Hepatocyte (in vitro differentiated cells): ENCODE measurements at regions not wholly inside any gene's neighbourhood (a gene's known extent, or its start where the extent isn't known, plus 50 kb on each side); places are given as distances from the start of the nearest gene placed in this dataset.

ENCODE experiments used
- DNase-seq: peaks from one replicate; pipeline ENCODE4 v3.0.0-alpha.2; 2016; ENCODE audit warnings: low spot score
- H2AFZ ChIP-seq: fragments of 200-600 bp; sonication (generic); 2 replicates; pipeline ENCODE4 v1.6.0; 2016; ENCODE audit warnings: antibody characterized with exemption, mild to moderate bottlenecking
- H3K27ac ChIP-seq: fragments of 200-600 bp; sonication (generic); 2 replicates; pipeline ENCODE4 v1.5.1; 2016; ENCODE audit warnings: mild to moderate bottlenecking
- H3K27me3 ChIP-seq: fragments of 200-600 bp; sonication (generic); 2 replicates; pipeline ENCODE4 v1.6.1; 2016
- H3K36me3 ChIP-seq: fragments of 200-600 bp; sonication (generic); replicated peaks from 2 replicates; pipeline ENCODE4 v1.5.1; 2016; ENCODE audit warnings: low read depth; ENCODE audit not compliant: insufficient read depth
- H3K4me1 ChIP-seq: fragments of 200-600 bp; sonication (generic); 2 replicates; pipeline ENCODE4 v1.5.1; 2016; ENCODE audit warnings: mild to moderate bottlenecking, moderate library complexity; ENCODE audit not compliant: insufficient read depth
- H3K4me2 ChIP-seq: fragments of 200-600 bp; sonication (generic); 2 replicates; pipeline ENCODE4 v1.6.0; 2016
- H3K4me3 ChIP-seq: fragments of 200-600 bp; sonication (generic); 2 replicates; pipeline ENCODE4 v1.5.1; 2016; ENCODE audit warnings: mild to moderate bottlenecking
- H3K79me2 ChIP-seq: fragments of 200-600 bp; sonication (generic); 2 replicates; pipeline ENCODE4 v1.6.0; 2017; ENCODE audit warnings: mild to moderate bottlenecking
- H3K9me2 ChIP-seq: fragments of 200-600 bp; sonication (generic); replicated peaks from 2 replicates; pipeline ENCODE4 v1.6.0; 2017; ENCODE audit warnings: mild to moderate bottlenecking; ENCODE audit not compliant: insufficient read depth
- H3K9me3 ChIP-seq: fragments of 200-600 bp; sonication (generic); 2 replicates; pipeline ENCODE4 v1.5.1; 2016; ENCODE audit warnings: low read depth, mild to moderate bottlenecking
- H4K20me1 ChIP-seq: fragments of 200-600 bp; sonication (generic); 2 replicates; pipeline ENCODE4 v1.6.0; 2016; ENCODE audit warnings: mild to moderate bottlenecking; ENCODE audit not compliant: insufficient read depth, poor library complexity, severe bottlenecking
- CTCF ChIP-seq: fragments of 200-600 bp; sonication (generic); IDR thresholded peaks from 2 replicates; pipeline ENCODE4 v1.5.1; 2016; ENCODE audit warnings: antibody characterized with exemption, mild to moderate bottlenecking; ENCODE audit not compliant: poor library complexity
- EZH2 ChIP-seq: fragments of 200-600 bp; sonication (generic); IDR thresholded peaks from 2 replicates; pipeline ENCODE4 v1.6.1; 2016; ENCODE audit warnings: antibody characterized with exemption, mild to moderate bottlenecking, borderline replicate concordance
- EZH2phosphoT487 ChIP-seq: fragments of 200-600 bp; sonication (generic); IDR thresholded peaks from one replicate; pipeline ENCODE4 v1.6.1; 2018; ENCODE audit warnings: antibody characterized with exemption, mild to moderate bottlenecking, low read depth, moderate library complexity; ENCODE audit not compliant: unreplicated experiment, severe bottlenecking
- WGBS: methylation state at CpG from one replicate; pipeline ENCODE4 v1.1.6; 2016; ENCODE audit warnings: low lambda C conversion rate; ENCODE audit errors: missing lambda C conversion rate; 5-methylcytosine and 5-hydroxymethylcytosine counted together

- Histone ChIP-seq H4K20me1 (no peaks in the 10 kb centered on the region), H3K27ac (peak overlapping the region; percentile 55), H2AFZ (no peak overlapping the region), H3K9me3 (no peaks in the 10 kb centered on the region), H3K4me1 (peaks cover 11% of the 10 kb centered on the region), H3K79me2 (no peaks in the 10 kb centered on the region), H3K4me3 (no peak overlapping the region), H3K36me3 (no peaks in the 10 kb centered on the region), H3K4me2 (no peak overlapping the region), H3K27me3 (no peaks in the 10 kb centered on the region), H3K9me2 (no peaks in the 10 kb centered on the region)
- no peak for TF ChIP-seq EZH2phosphoT487
- TF ChIP-seq CTCF, result no peak
- TF ChIP-seq EZH2, result no peak
- WGBS, result 52% methylated on average over 1 of the region's 1 CpG
- no peak for DNase-seq
Observed at GRCh38 chr5:33034777-33035176, 323.7 kb downstream of the NPR3 start.

DNA sequence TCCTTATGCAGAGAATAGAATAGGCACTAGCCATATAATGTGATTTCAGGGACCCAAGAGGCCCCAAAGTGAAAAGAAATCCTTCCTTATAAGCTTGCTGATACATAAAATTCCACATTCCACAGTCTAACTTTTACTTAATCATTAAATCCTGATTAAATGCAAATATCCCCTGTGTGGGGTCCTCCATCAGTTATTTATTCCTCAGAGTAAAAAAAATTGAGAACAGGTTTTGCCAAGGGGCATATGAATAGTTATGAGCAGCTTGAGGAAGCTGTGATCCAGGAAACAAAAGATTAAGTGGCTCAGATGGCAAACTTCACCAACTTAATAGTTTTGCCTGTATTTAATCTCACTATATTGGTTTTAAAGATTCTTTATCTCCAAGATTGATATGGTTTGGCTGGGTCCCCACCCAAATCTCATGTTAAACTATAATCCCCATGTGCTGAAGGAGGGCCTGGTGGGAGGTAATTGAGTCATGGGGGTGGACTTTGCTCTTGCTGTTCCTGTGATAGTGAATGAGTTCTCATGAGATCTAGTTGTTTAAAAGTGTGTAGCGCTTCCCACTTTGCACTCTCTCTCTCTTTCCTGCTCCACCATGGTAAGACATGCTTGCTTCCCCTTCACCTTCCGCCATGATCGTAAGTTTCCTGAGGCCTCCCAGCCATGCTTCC, 324.9 kb downstream of the NPR3 start:
- Histone ChIP-seq H2AFZ (no peak overlapping the region), H3K4me2 (no peak overlapping the region), H3K79me2 (no peaks in the 10 kb centered on the region), H3K36me3 (no peaks in the 10 kb centered on the region), H3K27me3 (no peaks in the 10 kb centered on the region), H3K27ac (no peak overlapping the region), H3K9me2 (no peaks in the 10 kb centered on the region), H4K20me1 (no peaks in the 10 kb centered on the region), H3K9me3 (no peaks in the 10 kb centered on the region), H3K4me3 (no peak overlapping the region), H3K4me1 (peaks cover 11% of the 10 kb centered on the region)
- WGBS, result 93% methylated on average over 3 of the region's 3 CpGs
- TF ChIP-seq EZH2, result no peak
- TF ChIP-seq CTCF, result no peak
- TF ChIP-seq EZH2phosphoT487, result no peak
- no peak for DNase-seq

DNA sequence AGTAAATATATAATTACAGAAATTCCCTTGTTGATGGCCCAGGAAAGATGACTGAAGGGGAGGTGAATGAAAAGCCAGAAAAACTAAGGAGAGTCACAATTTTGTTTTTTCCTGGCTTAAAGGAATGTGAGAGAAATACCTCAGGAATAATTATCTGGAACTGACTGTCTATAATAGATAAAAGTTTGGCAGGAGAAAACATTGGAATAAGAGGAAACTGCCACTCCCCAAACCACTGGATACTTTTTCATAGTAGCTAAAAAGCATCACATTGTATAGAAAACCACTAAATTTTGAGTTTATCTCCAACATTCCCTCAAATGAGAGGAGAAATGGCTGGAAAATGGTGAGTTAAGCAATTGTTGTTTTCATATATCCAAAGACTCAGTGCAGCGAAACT, 326.0 kb downstream of the NPR3 start:
- Histone ChIP-seq H3K4me1 (peaks cover 11% of the 10 kb centered on the region), H3K27ac (no peak overlapping the region), H2AFZ (no peak overlapping the region), H3K27me3 (no peaks in the 10 kb centered on the region), H3K36me3 (no peaks in the 10 kb centered on the region), H4K20me1 (no peaks in the 10 kb centered on the region), H3K4me2 (no peak overlapping the region), H3K79me2 (no peaks in the 10 kb centered on the region), H3K9me2 (no peaks in the 10 kb centered on the region), H3K9me3 (no peaks in the 10 kb centered on the region), H3K4me3 (no peak overlapping the region)
- no peak for DNase-seq
- TF ChIP-seq EZH2phosphoT487 (no peak), CTCF (no peak), EZH2 (no peak)
- 92% methylated on average over 1 of the region's 1 CpG for WGBS

- H2AFZ ChIP-seq, result no peak overlapping the region
- 94% methylated on average over 3 of the region's 3 CpGs for WGBS
- DNase-seq, result no peak
- TF ChIP-seq EZH2, result no peak
- H3K27ac ChIP-seq, result no peak overlapping the region
- no peaks in the 10 kb centered on the region for H3K36me3 ChIP-seq
- H3K4me2 ChIP-seq, result no peak overlapping the region
- H3K27me3 ChIP-seq, result no peaks in the 10 kb centered on the region
- no peaks in the 10 kb centered on the region for H3K9me2 ChIP-seq
- H3K79me2 ChIP-seq, result no peaks in the 10 kb centered on the region
- H4K20me1 ChIP-seq, result no peaks in the 10 kb centered on the region
- H3K4me3 ChIP-seq, result no peak overlapping the region
- H3K4me1 ChIP-seq, result no peaks in the 10 kb centered on the region
- no peaks in the 10 kb centered on the region for H3K9me3 ChIP-seq
Observed at GRCh38 chr5:33041586-33041985, 330.5 kb downstream of the NPR3 start.
